ENCODE measurements at regions not wholly inside any gene's neighbourhood (a gene's known extent, or its start where the extent isn't known, plus 50 kb on each side); places are given as distances from the start of the nearest gene placed in this dataset.
"Not testable (repeated sequence)": the region's sequence is repeated elsewhere in the genome, so short reads cannot be mapped to it uniquely, and the experiment has no call there.

DNA sequence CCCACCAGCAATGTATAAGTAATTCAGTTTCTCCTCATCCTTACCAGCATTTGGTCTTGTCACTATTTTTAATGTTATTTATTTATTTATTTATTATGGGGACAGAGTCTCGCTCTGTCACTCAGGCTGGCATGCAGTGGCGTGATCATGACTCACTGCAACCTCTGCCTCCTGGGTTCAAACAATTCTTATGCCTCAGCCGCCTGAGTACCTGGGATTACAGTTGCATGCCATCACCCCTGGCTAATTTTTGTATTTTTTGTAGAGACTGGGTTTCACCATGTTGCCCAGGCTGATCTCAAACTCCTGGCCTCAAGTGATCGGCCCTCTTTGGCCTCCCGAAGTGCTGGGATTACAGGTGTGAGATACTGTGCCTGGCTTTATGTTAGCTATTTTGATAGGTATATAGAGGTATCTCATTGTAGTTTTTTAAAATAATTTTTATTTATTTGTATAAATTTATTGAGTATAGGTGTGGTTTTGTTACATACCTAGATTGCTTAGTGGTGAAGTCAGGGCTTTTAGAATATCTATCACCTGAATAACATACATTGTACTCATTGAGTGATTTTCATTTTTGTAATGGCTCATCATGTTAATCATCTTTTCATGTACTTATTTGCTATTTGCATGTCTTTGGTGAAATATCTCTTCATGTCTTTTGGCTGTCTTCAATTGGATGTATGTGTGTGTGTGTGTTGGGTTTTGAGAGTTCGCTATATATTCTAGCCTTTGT, 53.3 kb downstream of the TANC2 start:
- DNase-seq = no peak

DNA sequence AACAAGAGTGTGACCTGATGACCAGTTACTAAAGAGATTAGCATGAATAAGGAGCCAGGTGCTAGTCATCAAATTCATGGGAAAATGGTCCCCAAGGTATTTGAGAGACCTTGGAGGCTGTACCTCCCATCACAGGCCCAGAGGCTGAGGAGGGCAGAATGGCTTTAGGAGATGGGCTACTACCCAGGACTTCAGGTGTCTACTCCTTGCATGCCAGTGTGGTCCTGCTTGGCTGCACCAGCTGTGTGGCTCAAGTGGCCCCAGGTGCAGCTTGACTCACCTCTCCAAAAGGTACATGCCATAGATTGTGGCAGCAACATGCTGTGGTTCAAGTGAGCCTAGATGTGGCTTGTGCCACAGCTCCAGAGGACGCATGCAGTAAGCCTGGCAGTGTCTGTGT, 56.5 kb downstream of the TANC2 start:
- DNase-seq = no peak

DNA sequence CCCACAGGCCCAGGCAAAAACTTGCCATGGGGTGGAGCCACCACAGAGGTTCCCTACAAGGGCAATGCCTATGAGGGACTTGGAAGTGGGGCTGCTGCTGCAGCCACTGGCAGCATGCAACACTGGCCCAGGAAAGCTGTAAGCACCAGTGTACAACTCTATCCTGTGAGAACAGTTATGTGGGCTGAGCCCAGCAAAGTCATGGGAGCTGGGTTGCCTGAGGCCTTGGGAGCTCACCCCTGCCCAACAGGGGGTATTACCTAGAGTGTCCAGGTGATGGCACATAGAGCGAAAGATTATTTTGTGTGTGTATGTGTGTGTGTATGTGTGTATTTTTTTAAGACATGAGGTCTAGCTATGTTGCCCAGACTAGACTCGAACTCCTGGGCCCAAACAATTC, 57.0 kb downstream of the TANC2 start:
- DNase-seq = no peak

DNA sequence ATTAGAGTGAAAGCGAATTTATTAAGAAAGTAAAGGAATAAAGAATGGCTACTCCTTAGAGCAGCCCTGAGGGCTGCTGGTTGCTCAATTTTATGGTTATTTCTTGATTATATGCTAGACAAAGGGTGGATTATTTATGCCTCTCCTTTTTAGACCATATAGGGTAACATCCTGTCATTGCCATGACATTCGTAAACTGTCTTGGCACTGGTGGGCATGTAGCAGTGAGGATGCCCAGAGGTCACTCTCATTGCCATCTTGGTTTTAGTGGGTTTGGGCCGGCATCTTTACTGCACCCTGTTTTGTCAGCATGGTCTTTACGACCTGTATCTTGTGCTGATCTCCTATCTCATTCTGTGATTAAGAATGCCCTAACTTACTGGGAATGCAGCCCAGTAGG, 58.2 kb downstream of the TANC2 start:
- no peak for DNase-seq

DNA sequence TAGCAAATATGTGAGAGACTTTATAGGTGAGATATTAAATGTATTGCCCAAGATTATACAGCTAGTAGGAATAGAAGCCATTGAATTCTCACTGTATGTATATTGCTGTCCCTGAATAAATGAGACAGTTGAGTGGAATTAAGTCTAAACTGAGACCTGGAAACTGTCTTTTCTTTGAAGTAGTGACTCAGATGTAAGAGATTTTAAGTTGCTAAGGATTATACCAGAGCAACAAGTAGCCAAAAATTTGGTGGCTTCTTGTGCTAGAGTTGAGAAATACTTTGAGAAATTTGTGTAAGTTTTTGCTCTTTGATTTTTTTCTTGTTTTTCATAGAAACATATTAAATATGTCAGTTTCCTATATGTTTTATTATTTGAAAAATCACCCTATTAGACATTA, 58.7 kb downstream of the TANC2 start:
- DNase-seq = peak; percentile 64

DNA sequence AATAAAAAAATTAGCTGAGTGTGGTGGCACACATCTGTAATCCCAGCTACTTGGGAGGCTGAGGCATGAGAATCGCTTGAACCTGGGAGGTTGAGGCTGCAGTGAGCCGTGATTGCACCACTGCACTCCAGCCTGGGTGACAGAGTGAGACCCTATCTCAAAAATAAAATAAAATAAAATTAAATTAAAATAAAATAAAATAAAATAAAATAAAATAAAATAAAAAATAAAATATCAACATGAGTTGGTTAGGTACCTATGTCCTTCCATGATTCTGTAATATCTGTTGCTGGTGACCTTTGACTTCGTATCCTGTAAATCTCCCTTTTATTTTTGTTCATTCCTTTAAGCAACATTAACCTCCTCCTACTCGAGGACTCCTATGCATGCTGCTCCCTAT, 59.6 kb downstream of the TANC2 start:
- not testable (repeated sequence) for DNase-seq

DNA sequence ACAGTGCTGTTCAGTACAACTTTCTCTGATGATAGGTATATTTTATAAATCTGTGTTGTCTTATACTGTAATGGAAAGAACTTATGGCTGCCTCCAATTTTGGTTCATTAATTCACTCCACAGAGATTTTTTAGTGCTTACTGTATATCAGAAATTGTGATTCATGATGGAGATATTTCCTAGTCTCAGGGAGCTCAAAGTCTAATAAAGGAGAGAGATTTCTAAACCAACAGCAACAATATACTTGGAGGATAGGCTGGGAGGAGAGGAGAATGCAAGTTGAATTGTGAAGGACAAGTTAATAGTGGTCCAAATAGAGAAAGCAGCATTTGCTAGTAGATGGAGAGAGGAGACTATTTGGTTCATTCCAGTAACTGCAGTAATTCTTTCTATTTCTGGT, 63.5 kb downstream of the TANC2 start:
- peak; percentile 83 for DNase-seq

DNA sequence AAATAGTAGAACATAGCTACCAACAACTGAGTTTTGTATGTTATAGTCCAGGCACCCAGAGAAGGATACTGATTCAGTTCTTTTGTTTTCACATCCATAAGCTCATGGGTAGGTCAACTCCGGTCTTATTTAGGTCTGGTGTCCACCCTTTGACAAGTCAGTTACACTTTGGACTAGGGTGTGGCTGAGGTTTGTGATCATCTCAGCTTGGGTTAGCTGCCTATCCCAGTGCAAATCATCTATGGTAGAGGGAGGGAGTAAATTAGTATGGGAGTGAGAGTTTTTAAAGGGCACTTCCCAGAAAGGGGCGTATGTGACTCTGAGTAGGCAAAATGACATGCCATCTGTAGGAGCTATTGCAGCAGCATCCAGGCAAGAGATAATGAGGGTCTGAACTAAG, 66.1 kb downstream of the TANC2 start:
- no peak for DNase-seq

DNA sequence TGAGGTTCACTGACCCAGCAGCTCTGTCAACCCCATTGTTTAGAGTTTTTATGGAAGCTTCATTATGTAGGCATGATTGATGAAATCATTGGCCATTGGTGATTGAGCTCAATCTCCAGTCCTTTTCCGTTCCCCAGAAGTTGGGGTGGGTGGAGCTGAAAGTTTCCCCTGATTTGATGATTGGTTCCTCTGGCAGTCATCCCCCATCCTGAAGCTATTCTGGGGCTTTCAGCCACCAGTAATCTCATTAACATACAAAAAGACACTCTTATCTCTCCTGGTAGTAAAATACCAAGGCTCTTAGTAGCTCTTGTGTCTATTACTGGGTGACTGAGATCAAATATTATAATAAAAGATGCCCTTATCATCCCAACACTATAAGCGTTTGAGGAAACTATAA, 67.1 kb downstream of the TANC2 start:
- no peak for DNase-seq

DNA sequence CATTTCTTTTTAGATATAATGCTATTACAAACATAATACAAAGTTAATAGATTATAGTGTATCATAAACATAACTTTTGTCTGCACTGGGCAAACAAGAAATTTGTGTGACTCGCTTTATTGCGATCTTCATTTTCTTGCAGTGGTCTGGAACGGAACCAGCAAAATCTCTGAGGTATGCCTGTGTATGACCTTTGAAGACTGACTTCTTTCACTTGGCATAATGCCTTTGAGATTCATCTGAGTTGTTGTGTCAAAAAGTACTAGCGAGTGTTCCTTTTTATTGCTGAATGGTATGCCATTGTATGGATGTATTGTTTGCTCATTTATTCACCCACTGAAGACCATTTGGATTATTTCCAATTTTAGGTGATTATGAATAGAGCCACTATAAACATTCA, 69.2 kb downstream of the TANC2 start:
- DNase-seq = peak; percentile 86

DNA sequence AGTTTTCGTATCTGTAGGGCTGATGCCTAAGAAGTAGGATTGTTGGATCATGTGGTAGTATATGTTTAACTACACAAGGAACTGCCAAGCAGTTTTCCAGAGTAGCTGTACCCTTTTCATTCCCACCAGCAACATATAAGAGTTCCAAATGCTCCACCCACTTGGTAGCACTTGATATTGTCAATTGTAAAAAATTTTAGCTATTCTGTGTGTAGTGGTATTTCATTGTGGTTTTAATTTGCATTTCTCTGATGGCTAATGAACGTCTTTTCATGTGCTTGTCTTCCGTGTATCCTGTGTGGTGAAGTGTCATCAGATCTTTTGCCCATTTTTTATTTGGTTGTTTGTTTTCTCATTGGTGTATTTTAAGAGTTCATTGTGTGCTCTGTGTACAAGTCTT, 69.7 kb downstream of the TANC2 start:
- peak; percentile 61 for DNase-seq

DNA sequence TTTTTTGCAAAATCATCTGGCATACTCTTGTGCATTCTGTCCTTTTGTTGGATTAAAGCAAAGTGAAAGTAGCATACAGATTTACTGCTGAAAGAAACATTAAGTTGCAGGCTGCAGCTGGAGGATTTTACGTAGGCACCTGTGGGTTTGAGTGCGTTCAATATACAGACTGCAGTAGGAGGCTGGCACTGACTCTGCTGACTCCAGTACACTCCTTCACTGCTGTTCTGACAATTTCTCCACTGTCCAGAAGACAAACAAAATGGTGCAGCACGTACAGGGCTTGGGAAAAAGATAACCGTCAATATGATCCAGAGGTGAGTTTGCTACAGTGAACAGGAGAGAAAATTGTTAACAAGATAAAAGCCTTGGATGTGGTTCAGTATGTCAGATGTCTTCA, 73.3 kb downstream of the TANC2 start:
- peak; percentile 4 for DNase-seq

DNA sequence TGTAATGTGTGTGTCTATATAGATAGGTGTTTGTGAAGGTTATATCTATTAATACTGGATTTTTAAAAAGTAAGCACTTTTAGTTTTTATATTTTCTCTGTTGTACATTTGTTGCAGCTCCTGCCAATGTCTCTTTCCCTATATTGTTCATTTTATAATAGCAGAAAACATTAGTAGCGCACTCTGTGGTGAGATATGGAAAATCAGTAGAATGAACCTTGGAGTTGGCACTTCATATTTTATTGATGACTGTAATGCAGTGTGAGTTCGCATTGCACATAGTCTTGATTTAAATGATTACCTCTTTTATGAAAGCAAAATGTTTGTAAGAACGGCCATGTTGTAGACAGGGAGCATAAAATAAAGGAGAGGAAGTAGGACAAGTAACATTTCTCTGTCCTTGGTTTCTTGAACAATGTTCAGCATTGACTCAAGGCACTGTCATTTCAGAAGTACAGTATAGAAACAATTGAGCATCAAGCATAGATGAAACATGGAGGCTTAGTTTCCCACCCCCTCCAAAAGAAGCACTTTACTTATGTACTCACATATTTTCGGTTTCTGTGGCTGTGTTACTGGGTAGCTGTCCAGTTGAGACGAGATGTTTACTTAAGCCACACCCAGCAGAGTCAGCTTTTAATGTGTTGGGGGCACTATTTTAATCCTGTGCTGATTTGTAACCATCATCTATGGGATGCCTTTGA, 74.0 kb downstream of the TANC2 start:
- DNase-seq = peak; percentile 29

DNA sequence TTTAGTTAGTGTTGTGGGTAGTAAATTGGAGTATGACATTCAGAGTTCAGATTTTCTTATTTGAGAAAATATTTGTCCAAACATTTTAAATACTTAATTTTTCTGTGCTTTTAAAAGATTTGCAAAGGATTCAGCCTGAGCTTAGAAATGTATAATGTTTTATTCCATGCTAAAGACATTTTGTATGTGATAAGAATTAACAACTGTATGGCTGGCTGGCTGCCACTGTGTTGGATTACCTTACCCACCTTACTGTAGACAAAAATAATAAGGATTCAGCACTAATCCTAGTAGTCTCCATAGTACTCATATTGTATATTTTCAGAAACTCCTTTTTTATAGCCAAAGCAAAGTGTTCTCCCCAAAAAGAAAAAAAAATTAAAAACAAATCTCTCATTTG, 74.8 kb downstream of the TANC2 start:
- DNase-seq = no peak

DNA sequence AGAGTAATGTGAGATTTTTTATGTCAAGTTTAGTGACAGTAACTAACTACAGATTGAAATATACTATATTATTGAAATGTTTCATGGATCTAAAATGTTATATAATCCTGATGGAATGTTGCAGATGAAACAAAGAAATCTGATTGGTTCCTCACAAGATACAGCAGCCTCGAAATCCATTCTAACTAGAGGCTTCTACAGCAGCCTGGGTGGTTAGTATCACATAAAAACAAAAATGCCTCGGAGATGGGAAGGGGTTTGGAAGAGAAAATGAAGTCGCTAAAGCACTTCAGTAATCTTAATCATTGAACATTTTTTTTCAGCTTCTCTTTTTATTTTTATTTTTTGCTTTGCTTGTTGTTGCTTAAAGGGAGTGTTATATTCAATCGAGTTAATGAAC, 75.2 kb downstream of the TANC2 start:
- peak; percentile 24 for DNase-seq

DNA sequence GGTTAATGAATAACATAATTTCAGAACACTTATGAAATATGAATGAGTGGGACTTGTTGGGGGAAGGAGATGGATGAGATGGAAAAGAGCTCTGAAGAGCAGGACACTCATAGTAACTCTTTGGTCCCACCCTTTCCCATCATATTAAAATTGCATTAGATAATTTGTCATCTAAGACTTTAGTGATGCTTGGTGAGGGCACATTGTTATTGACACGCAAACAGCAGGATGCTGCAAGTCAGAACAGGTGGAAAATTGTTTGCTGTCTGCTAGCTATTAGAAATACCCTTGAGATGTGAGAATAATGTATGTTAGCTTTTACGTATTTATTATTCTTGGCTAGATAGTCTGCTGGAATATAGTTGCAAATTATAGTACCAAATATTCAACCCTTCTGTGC, 75.7 kb downstream of the TANC2 start:
- DNase-seq = no peak

DNA sequence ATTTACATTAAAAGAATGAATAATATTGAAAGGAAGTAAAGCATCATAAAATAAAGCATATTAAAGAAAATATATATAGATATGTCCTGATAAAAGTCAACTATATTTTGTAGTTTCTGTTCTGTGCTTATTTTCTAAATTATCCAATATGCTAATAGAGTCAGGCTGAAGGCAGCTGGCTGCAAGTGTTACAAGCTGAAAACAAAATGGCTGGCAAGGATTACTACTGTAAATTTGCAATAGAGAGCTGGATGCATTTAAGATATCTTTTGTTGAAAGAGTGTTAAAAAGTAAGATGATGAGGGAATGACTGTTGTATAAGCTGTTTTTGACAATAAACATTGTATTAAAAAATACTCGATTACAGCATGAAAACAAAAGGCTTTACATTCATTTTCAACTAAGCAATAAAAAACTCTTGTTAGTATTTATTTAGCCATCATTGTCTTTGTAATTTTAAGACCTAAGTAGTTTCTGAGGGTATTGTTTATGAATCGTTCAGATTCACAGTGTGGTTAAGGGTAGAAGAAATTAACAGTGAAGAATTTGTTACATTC, 76.3 kb downstream of the TANC2 start:
- DNase-seq = no peak

DNA sequence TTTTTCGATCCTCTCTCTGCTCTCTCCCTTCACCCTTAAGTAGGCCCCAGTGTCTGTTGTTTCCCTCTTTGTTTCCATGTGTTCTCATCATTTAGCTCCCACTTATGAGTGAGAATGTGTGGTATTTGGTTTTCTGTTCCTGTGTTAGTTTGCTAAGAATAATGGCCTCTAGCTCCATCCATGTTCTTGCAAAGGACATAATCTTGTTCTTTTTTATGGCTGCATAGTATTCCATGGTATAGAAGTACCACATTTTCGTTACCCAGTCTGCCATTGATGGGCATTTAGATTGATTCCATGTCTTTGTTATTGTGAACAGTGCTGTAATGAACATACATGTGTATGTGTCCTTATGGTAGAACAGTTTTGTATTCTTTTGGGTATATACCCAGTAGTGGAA, 91.5 kb downstream of the TANC2 start:
- DNase-seq = not testable (repeated sequence)

DNA sequence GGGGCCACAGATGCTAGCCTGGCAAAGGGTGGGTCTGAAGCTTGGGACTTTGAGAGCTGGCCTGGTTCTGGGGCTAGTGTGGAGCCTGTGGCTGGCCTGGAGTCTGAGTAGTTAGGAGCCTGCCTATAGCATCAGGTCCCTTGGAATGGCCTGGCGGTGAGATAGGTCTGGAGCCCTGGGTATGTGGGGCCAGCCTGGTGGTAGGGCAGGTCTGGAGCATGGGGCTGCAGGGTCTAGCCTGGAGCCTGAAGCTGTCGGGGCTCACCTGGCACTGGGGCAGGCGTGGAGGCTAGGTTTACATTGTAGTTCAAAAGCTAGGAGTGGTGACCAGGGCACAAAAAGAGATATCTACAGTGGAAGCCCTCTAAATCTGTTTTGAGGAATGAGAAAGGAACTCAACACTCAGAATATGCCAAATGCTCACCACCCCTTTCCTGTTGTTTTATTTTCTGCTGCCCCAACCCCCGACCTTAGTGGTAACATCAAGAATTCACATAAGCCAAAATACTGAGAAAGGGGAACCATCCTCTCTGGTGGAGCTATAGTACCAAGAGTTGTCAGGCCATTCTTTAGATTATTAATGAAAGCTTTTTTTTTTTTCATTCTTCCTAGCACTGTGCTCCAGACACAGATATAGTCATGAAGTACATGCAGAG, 100.3 kb downstream of the TANC2 start:
- DNase-seq = no peak

DNA sequence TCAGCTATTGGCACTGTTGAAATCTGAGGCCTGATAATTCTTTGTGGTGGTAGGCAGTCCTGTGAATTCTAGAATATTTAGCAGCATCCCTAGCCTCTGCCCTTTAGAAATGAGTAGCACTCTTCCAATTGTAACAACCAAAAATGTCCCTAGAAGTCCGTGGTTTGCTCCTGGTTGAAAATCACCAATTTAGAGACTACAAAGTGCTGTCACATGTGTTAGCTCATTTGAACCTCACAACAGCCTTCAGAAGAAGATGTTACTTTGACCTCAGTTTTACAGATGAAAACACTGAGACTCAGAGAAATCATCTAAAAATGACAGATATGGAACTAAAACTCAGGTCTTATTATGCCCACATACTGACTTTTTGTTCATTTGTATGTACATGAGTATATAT, 103.2 kb downstream of the TANC2 start:
- DNase-seq = no peak

DNA sequence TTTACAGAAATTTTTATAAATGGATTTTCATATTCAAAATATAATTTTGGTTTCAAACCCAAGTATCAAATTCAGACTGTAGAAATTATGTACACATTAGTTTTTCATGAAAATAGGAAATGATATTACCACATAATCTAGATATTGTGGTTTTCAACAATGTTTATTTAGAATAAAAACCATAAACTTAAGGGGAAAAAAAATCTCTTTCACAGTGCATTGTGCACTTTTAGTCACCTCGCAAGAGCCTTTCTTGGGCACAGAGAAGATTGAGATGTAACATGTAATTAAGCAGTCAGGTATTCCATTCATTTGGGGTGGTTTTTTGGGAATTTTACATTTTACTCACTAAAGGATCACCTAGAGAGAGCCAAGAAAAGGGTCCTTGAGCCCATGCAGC, 104.0 kb downstream of the TANC2 start:
- DNase-seq = no peak

DNA sequence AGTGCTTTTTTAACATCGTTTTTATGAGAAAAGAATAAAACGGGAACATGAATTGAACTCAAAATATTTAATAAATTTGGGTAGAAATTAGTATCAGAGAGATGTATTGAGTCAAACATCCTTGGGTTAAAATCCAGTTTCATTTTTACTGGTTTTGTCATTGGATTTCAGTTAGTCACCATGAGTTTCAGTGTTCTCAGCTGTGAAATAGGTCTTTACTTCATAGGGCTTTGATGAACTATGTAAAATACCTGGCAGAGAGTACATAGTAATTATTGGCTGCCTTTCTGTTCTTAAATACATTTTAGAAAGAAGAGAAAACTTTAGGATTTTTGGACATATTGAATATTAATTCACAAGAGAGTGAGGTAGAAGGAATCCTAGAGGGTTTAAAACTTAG, 105.8 kb downstream of the TANC2 start:
- no peak for DNase-seq

DNA sequence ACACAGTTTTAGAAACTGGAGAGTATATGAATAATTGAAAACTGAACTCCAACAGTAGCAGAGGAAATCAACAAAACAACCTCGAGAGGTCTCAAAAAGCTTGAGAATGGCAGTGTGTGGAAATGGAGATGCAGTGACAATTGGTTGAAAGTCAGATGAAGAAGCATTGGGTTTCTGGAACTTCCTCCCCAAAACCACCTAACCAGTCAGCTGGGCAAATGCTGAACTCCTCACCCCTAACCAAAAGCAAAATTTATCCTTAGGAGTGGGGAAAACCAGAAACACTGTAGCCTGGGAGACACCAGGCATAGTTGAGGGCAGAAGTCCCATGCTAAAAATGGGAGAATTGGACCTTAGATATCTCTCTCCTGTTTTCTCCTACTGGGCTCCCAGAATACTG, 109.9 kb downstream of the TANC2 start:
- DNase-seq = no peak

DNA sequence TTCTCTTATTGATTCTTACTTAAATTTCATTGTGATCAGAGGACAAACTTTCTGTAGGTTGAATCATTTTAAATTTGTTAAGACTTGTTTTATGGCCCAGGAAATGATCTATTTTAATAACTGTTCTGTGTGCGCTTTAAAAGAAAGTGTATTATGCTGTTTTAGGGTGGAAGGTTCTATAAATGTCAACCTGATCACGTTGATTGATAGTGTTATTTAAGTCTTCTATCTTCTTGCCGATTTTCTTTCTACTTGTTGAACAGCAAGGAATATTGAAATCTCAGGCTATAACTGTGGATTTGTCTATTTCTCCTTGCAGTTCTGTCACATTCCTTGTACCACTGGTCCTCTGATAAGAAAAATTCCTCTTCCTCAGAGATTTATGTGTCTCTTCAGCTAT, 112.7 kb downstream of the TANC2 start:
- DNase-seq = no peak

Measured in fibroblast of skin of abdomen (primary cell).